SH-SY5Y (cell line): ENCODE measurements at regions not wholly inside any gene's neighbourhood (a gene's known extent, or its start where the extent isn't known, plus 50 kb on each side); places are given as distances from the start of the nearest gene placed in this dataset.

Experiments
- GATA2 ChIP-seq: IDR thresholded peaks from 2 replicates; pipeline ENCODE4 v1.6.1; 2011; ENCODE audit warnings: mild to moderate bottlenecking, low read depth, low read length
- GATA3 ChIP-seq: IDR thresholded peaks from 2 replicates; pipeline ENCODE4 v1.6.1; 2011; ENCODE audit warnings: low read depth, mild to moderate bottlenecking, low read length, moderate library complexity

- TF ChIP-seq GATA2: no peak
- TF ChIP-seq GATA3: no peak
Measured at GRCh38 chr4:137957806-137958205, 284.3 kb downstream of the SLC7A11 start.
